ENCODE measurements at regions not wholly inside any gene's neighbourhood (a gene's known extent, or its start where the extent isn't known, plus 50 kb on each side); places are given as distances from the start of the nearest gene placed in this dataset.

- TF ChIP-seq EZH2phosphoT487 (IDR thresholded peaks at IDR 0.05) = no peak
- TF ChIP-seq EZH2 (IDR thresholded peaks at IDR 0.05) = no peak
- TF ChIP-seq, protein P1, sequence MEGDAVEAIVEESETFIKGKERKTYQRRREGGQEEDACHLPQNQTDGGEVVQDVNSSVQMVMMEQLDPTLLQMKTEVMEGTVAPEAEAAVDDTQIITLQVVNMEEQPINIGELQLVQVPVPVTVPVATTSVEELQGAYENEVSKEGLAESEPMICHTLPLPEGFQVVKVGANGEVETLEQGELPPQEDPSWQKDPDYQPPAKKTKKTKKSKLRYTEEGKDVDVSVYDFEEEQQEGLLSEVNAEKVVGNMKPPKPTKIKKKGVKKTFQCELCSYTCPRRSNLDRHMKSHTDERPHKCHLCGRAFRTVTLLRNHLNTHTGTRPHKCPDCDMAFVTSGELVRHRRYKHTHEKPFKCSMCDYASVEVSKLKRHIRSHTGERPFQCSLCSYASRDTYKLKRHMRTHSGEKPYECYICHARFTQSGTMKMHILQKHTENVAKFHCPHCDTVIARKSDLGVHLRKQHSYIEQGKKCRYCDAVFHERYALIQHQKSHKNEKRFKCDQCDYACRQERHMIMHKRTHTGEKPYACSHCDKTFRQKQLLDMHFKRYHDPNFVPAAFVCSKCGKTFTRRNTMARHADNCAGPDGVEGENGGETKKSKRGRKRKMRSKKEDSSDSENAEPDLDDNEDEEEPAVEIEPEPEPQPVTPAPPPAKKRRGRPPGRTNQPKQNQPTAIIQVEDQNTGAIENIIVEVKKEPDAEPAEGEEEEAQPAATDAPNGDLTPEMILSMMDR (IDR thresholded peaks at IDR 0.05) = no peak
- peaks cover 54% of the 10 kb centered on the region for H3K4me1 Mint-ChIP-seq
Observed at GRCh38 chr5:28404363-28405071, 1366.1 kb upstream of the CDH9 start.

GRCh38 chr5:28403846-28404245 lies 1365.5 kb upstream of the CDH9 start:
- H3K4me3 Mint-ChIP-seq = no peak overlapping the region

More at GRCh38 chr5:28404363-28405071, 1366.1 kb upstream of the CDH9 start:
- peaks cover 41% of the 10 kb centered on the region for H3K4me1 ChIP-seq
- no peaks in the 10 kb centered on the region for H3K79me2 ChIP-seq (ENCODE audit: low read depth)
- H3F3A ChIP-seq (ENCODE audit: low read depth) = no peaks in the 10 kb centered on the region
- no peaks in the 10 kb centered on the region for H4K20me1 ChIP-seq (ENCODE audit: low read depth)
- no peak overlapping the region for H3K4me3 ChIP-seq
- no peak overlapping the region for H2AFZ ChIP-seq (replicated peaks)
- H3K36me3 ChIP-seq = no peaks in the 10 kb centered on the region
- H3K4me2 ChIP-seq = no peak overlapping the region
- peaks cover 5% of the 10 kb centered on the region for H3K27me3 Mint-ChIP-seq (ENCODE audit: insufficient read depth, low read depth)
- H3K9me3 ChIP-seq (ENCODE audit: low read depth) = no peaks in the 10 kb centered on the region
- H3K9me3 Mint-ChIP-seq = peaks cover 36% of the 10 kb centered on the region
- peaks cover 12% of the 10 kb centered on the region for H3K36me3 Mint-ChIP-seq
- H3K27me3 ChIP-seq = no peaks in the 10 kb centered on the region
- H3K4me3 Mint-ChIP-seq = no peak overlapping the region
- no peak for DNase-seq (ENCODE audit: low spot score)
- no peak overlapping the region for H3K27ac ChIP-seq
- H3K9ac ChIP-seq = no peak overlapping the region
- H3K27ac Mint-ChIP-seq = no peak overlapping the region

DNA sequence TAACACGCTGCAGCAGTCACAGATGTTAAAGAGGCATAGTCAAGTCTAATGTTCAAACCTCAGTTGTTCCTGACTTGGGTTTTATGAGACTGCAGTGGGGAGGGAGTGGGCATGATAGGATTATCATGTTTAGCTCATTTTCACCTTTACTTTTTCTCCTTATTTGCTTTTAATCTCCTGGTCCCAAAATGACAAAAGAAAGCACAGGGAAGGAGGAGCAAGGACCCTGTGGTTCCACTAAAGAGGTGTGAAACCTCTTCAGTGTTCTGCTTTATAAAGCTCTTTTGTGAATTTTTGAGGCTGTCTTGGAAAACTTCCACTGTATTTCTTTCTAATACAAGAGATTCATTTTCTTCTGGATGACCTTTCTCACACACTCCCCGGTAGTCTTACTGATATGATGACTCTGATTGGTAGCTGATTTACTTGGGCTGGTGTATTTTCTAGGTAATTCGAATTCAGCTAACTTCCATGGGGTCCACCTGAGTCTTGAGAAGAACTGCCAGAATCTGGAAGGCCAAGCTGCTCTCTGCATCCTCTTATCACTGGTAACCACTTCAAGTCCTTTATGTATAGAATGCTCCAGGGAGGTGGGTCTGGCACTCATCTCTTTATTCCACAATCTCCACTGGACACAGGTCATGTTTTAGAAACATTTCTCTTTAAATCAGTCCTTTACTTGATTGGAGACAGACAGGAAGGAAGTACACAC lies 1364.4 kb upstream of the CDH9 start:
- TF ChIP-seq EZH2phosphoT487 (IDR thresholded peaks at IDR 0.05) (no peak), EZH2 (IDR thresholded peaks at IDR 0.05) (no peak)
- TF ChIP-seq, protein P1 (IDR thresholded peaks at IDR 0.05) = no peak
- peaks cover 50% of the 10 kb centered on the region for H3K4me1 ChIP-seq
- no peak overlapping the region for H3K27ac ChIP-seq
- no peaks in the 10 kb centered on the region for H3K36me3 ChIP-seq
- Mint-ChIP-seq H3K27me3 (ENCODE audit: insufficient read depth, low read depth) (peaks cover 5% of the 10 kb centered on the region), H3K4me1 (peaks cover 67% of the 10 kb centered on the region), H3K9me3 (peaks cover 28% of the 10 kb centered on the region), H3K4me3 (no peak overlapping the region), H3K27ac (peak overlapping the region; percentile 82), H3K36me3 (peaks cover 8% of the 10 kb centered on the region)
- H3K9me3 ChIP-seq (ENCODE audit: low read depth) = no peaks in the 10 kb centered on the region
- no peak for DNase-seq (ENCODE audit: low spot score)
- H3K27me3 ChIP-seq = no peaks in the 10 kb centered on the region
- no peak overlapping the region for H3K4me3 ChIP-seq
- peaks cover 4% of the 10 kb centered on the region for H3F3A ChIP-seq (ENCODE audit: low read depth)
- no peak overlapping the region for H3K4me2 ChIP-seq
- H3K79me2 ChIP-seq (ENCODE audit: low read depth) = no peaks in the 10 kb centered on the region
- H2AFZ ChIP-seq (replicated peaks) = no peak overlapping the region
- no peak overlapping the region for H3K9ac ChIP-seq
- H4K20me1 ChIP-seq (ENCODE audit: low read depth) = no peaks in the 10 kb centered on the region

More at GRCh38 chr5:28403846-28404245, 1365.5 kb upstream of the CDH9 start:
- H3K9me3 ChIP-seq (ENCODE audit: low read depth) = no peaks in the 10 kb centered on the region
- TF ChIP-seq EZH2 (IDR thresholded peaks at IDR 0.05) (no peak), EZH2phosphoT487 (IDR thresholded peaks at IDR 0.05) (no peak)
- TF ChIP-seq, protein P1 (IDR thresholded peaks at IDR 0.05) = no peak
- no peak overlapping the region for H3K4me2 ChIP-seq
- no peak overlapping the region for H3K27ac ChIP-seq
- H3K9ac ChIP-seq = no peak overlapping the region
- no peaks in the 10 kb centered on the region for H3K79me2 ChIP-seq (ENCODE audit: low read depth)
- Mint-ChIP-seq H3K27me3 (ENCODE audit: insufficient read depth, low read depth) (peaks cover 5% of the 10 kb centered on the region), H3K4me1 (peaks cover 58% of the 10 kb centered on the region), H3K36me3 (peaks cover 12% of the 10 kb centered on the region), H3K9me3 (peaks cover 32% of the 10 kb centered on the region), H3K27ac (peak overlapping the region; percentile 57)
- no peaks in the 10 kb centered on the region for H4K20me1 ChIP-seq (ENCODE audit: low read depth)
- no peaks in the 10 kb centered on the region for H3K36me3 ChIP-seq
- no peaks in the 10 kb centered on the region for H3F3A ChIP-seq (ENCODE audit: low read depth)
- DNase-seq (ENCODE audit: low spot score) = peak; percentile 86
- no peaks in the 10 kb centered on the region for H3K27me3 ChIP-seq
- no peak overlapping the region for H2AFZ ChIP-seq (replicated peaks)
- H3K4me3 ChIP-seq = no peak overlapping the region
- H3K4me1 ChIP-seq = peaks cover 44% of the 10 kb centered on the region
